K562 (cell line): ENCODE measurements at regions not wholly inside any gene's neighbourhood (a gene's known extent, or its start where the extent isn't known, plus 50 kb on each side); places are given as distances from the start of the nearest gene placed in this dataset.

Source experiments
- ATAC-seq: fragments of 200-7000 bp; cut with Tn5 transposase; 3 replicates; pipeline ENCODE4 v1.9.1; 2020; ENCODE audit warnings: moderate library complexity
- BruUV-seq: library from RNA; stranded (reverse); fragments of 400-500 nt; replicated peaks from 2 replicates; lab custom pipeline; 2021; lab: Mats Ljungman, UMichigan
- CTCF ChIA-PET: fragments of 300-600 bp; formaldehyde crosslinking; extraction: SDS; loops from one replicate; lab custom pipeline; 2021; ENCODE audit warnings: low intra/inter-chr PET ratio; lab: Yijun Ruan, JAX
- POLR2A ChIA-PET: fragments of 300-600, 350-650 bp; sonication (Branson Sonifier 250); formaldehyde crosslinking; extraction: SDS; loops from one replicate; lab custom pipeline; 2021; ENCODE audit warnings: antibody characterized with exemption, inconsistent platforms; lab: Yijun Ruan, JAX
- DNase-seq, 4 experiments: peaks; one replicate each; pipeline versions ENCODE4 v3.0.0 to v3.0.0-alpha.2; 2011 to 2018; ENCODE audit warnings: low spot score in 3 of 4, mixed read lengths in 3 of 4; ENCODE audit errors: extremely low read depth in 1 of 4
- FAIRE-seq: peaks from 2 replicates; lab custom pipeline; 2011; peaks lifted over from hg19 to GRCh38; lab: Jason Lieb, UNC
- H2AFZ ChIP-seq: 2 replicates; pipeline ENCODE4 v1.6.0; 2011; ENCODE audit warnings: low read depth, low read length, control low read depth, inconsistent platforms
- H3K27ac ChIP-seq: fragments of 200-600 bp; 3 replicates; pipeline ENCODE4 v1.8.0; 2011; ENCODE audit warnings: low read depth, mild to moderate bottlenecking, control low read depth, inconsistent platforms, low read length, moderate library complexity, mixed read lengths; ENCODE audit errors: extremely low read depth
- H3K27me3 ChIP-seq, 2 experiments: fragments of 300-600 bp in 1 of 2; 2 replicates in 1 of 2; 3 replicates in 1 of 2; pipeline versions ENCODE4 v1.6.0 to v1.8.0; 2011; ENCODE audit warnings: inconsistent platforms in 2 of 2, low read length in 2 of 2, mild to moderate bottlenecking in 1 of 2, mixed read lengths in 1 of 2, moderate library complexity in 1 of 2; ENCODE audit not compliant: control insufficient read depth in 2 of 2, insufficient read depth in 2 of 2
- H3K36me3 ChIP-seq: fragments of 300-600 bp; 3 replicates; pipeline ENCODE4 v1.8.0; 2011; ENCODE audit warnings: mild to moderate bottlenecking, low read length, inconsistent platforms; ENCODE audit not compliant: control insufficient read depth, insufficient read depth
- H3K4me1 ChIP-seq, 2 experiments: fragments of 200-600 bp in 1 of 2; replicated peaks in 1 of 2; 2 replicates in 1 of 2; 3 replicates in 1 of 2; pipeline versions ENCODE4 v1.5.1 to v1.8.0; 2011; ENCODE audit warnings: inconsistent platforms in 2 of 2, low read length in 2 of 2, mild to moderate bottlenecking in 1 of 2, mixed read lengths in 1 of 2, moderate library complexity in 1 of 2; ENCODE audit not compliant: control insufficient read depth in 2 of 2, insufficient read depth in 2 of 2
- H3K4me2 ChIP-seq: 2 replicates; pipeline ENCODE4 v1.6.1; 2011; ENCODE audit warnings: low read length, control low read depth, inconsistent platforms, mixed read lengths; ENCODE audit not compliant: insufficient read depth
- H3K4me3 ChIP-seq: fragments of 200-600 bp; sonication (generic), shearing (Covaris generic); 2 replicates; pipeline ENCODE4 v1.5.1; 2016; ENCODE audit warnings: control low read depth, inconsistent platforms
- H3K79me2 ChIP-seq: fragments of 200-600 bp; 3 replicates; pipeline ENCODE4 v1.8.0; 2011; ENCODE audit warnings: low read length, inconsistent platforms; ENCODE audit not compliant: control insufficient read depth, insufficient read depth
- H3K9ac ChIP-seq, 2 experiments: 2 replicates each; pipeline versions ENCODE4 v1.6.0 to v1.6.1; 2011; ENCODE audit warnings: low read depth in 2 of 2, low read length in 2 of 2, control low read depth in 1 of 2, inconsistent platforms in 1 of 2, mild to moderate bottlenecking in 1 of 2, mixed read lengths in 1 of 2; ENCODE audit not compliant: insufficient read depth in 1 of 2
- H3K9me1 ChIP-seq: one replicate; pipeline ENCODE4 v1.6.0; 2011; ENCODE audit warnings: inconsistent platforms, mild to moderate bottlenecking, low read length, moderate library complexity; ENCODE audit not compliant: control insufficient read depth, insufficient read depth
- H3K9me3 ChIP-seq: replicated peaks from 2 replicates; pipeline ENCODE4 v1.5.1; 2011; ENCODE audit warnings: low read depth, low read length, inconsistent platforms; ENCODE audit not compliant: control insufficient read depth, insufficient read depth
- H4K20me1 ChIP-seq: replicated peaks from 2 replicates; pipeline ENCODE4 v1.6.1; 2011; ENCODE audit warnings: low read length, inconsistent platforms, mixed read lengths; ENCODE audit not compliant: control insufficient read depth, insufficient read depth
- CREB3 ChIP-seq: fragments of 450-650 bp; conservative IDR thresholded peaks from 2 replicates; pipeline ENCODE4 v1.6.1; 2016; ENCODE audit warnings: missing genetic modification characterization, low read depth, mild to moderate bottlenecking, missing compliant biosample characterization, moderate library complexity
- CXXC5 ChIP-seq: fragments of 250-450 bp; sonication (Bioruptor Pico); IDR thresholded peaks from 2 replicates; pipeline ENCODE4 v1.8.0; 2022; ENCODE audit warnings: inconsistent platforms, mild to moderate bottlenecking, moderate library complexity
- E2F4 ChIP-seq: sonication (generic); formaldehyde crosslinking; IDR thresholded peaks from 2 replicates; pipeline ENCODE4 v1.8.0; 2022; ENCODE audit warnings: mild to moderate bottlenecking, low read depth, missing genetic modification reagents
- HLTF ChIP-seq: fragments of 450-650 bp; IDR thresholded peaks from 2 replicates; pipeline ENCODE4 v1.6.1; 2016
- LARP7 ChIP-seq: fragments of 450-650 bp; IDR thresholded peaks from 2 replicates; pipeline ENCODE4 v1.6.1; 2016
- LCOR ChIP-seq: sonication (generic); formaldehyde crosslinking; IDR thresholded peaks from 2 replicates; pipeline ENCODE4 v1.8.0; 2022; ENCODE audit warnings: mild to moderate bottlenecking, missing genetic modification reagents
- MEF2D ChIP-seq: conservative IDR thresholded peaks from 2 replicates; pipeline ENCODE4 v1.6.1; 2016; ENCODE audit warnings: low read depth, missing genetic modification characterization, missing compliant biosample characterization
- MNT ChIP-seq, 2 experiments: fragments of 450-650 bp; conservative IDR thresholded peaks; 2 replicates each; pipeline ENCODE4 v1.6.1; 2017; ENCODE audit warnings: mild to moderate bottlenecking in 2 of 2, moderate library complexity in 2 of 2
- NCOR1 ChIP-seq: fragments of 450-650 bp; IDR thresholded peaks from 2 replicates; pipeline ENCODE4 v1.6.1; 2016; ENCODE audit warnings: mild to moderate bottlenecking, moderate library complexity
- STAT5B ChIP-seq: fragments of 250-450 bp; sonication (Bioruptor Pico); IDR thresholded peaks from 2 replicates; pipeline ENCODE4 v1.8.0; 2021; ENCODE audit warnings: mild to moderate bottlenecking, inconsistent platforms
- TAF1 ChIP-seq: IDR thresholded peaks from 2 replicates; pipeline ENCODE4 v1.6.1; 2011; ENCODE audit warnings: mild to moderate bottlenecking, low read length, moderate library complexity; ENCODE audit not compliant: insufficient read depth, control insufficient read depth, severe bottlenecking; ENCODE audit errors: extremely low read depth
- THAP7 ChIP-seq: fragments of 250-450 bp; sonication (Bioruptor Pico); IDR thresholded peaks from 2 replicates; pipeline ENCODE4 v1.5.0; 2021
- THRA ChIP-seq: fragments of 450-650 bp; IDR thresholded peaks from 2 replicates; pipeline ENCODE4 v1.6.1; 2017; ENCODE audit warnings: mild to moderate bottlenecking, moderate library complexity
- ZBTB17 ChIP-seq: fragments of 450-650 bp; formaldehyde crosslinking; IDR thresholded peaks from 2 replicates; pipeline ENCODE4 v1.4.0; 2020; ENCODE audit warnings: mild to moderate bottlenecking
- ZFPM2 ChIP-seq: fragments of 250-450 bp; sonication (Bioruptor Pico); IDR thresholded peaks from 2 replicates; pipeline ENCODE4 v1.5.1; 2022; ENCODE audit warnings: mild to moderate bottlenecking
- ZNF133 ChIP-seq: fragments of 250-450 bp; sonication (Bioruptor Pico); IDR thresholded peaks from 2 replicates; pipeline ENCODE4 v1.4.0; 2020; ENCODE audit warnings: mild to moderate bottlenecking
- ZNF589 ChIP-seq: fragments of 200-800 bp; sonication (Bioruptor generic); IDR thresholded peaks from 2 replicates; pipeline ENCODE4 v1.6.1; 2016; ENCODE audit warnings: low read depth, missing genetic modification characterization, missing compliant biosample characterization
- WGBS: fragments of 100-300 bp; shearing (Covaris generic); methylation state at CpG from one replicate; pipeline ENCODE4 v1.1.6; 2016; ENCODE audit warnings: low coverage, mixed read lengths; ENCODE audit not compliant: insufficient coverage; ENCODE audit errors: missing lambda C conversion rate; 5-methylcytosine and 5-hydroxymethylcytosine counted together
- in situ Hi-C: fragments of 300-500 bp; cut with MboI; formaldehyde crosslinking; loops from 4 replicates; pipeline ENCODE4 v1.15.0; 2018; ENCODE audit warnings: inconsistent platforms, mixed read lengths
- intact Hi-C: fragments of 100-400 bp; cut with micrococcal nuclease; formaldehyde crosslinking; loops from 2 replicates; pipeline ENCODE4 v1.14.2; 2022

GRCh38 chr22:47298017-47298785, 535.8 kb downstream of the TBC1D22A start:
- Histone ChIP-seq H4K20me1 (no peaks in the 10 kb centered on the region), H3K4me3 (no peak overlapping the region), H3K27me3 (peaks cover 4 to 53% of the 10 kb centered on the region in 2 experiments), H3K9me1 (no peaks in the 10 kb centered on the region), H3K9ac (no peak overlapping the region), H3K4me2 (no peak overlapping the region), H3K79me2 (no peaks in the 10 kb centered on the region), H3K27ac (no peak overlapping the region), H3K36me3 (no peaks in the 10 kb centered on the region), H3K4me1 (no peaks in the 10 kb centered on the region), H3K9me3 (no peaks in the 10 kb centered on the region)
- in situ Hi-C loops: no loop called here
- 2% methylated on average over 9 of the region's 10 CpGs for WGBS
- ATAC-seq (no peak), DNase-seq (no peak), FAIRE-seq (no peak)
- CTCF ChIA-PET: no interaction called here
- no TSS peak for BruUV-seq
- POLR2A ChIA-PET: no interaction called here
- TF ChIP-seq LARP7 (no peak), HLTF (no peak), MEF2D (tag) (no peak), ZBTB17 (CRISPR knock-in tag) (no peak), THRA (no peak), THAP7 (CRISPR knock-in tag) (no peak), CREB3 (tag) (no peak), ZNF133 (CRISPR knock-in tag) (no peak), MNT (conservative IDR thresholded peaks at IDR 0.05) (no peak), CXXC5 (CRISPR knock-in tag) (no peak), LCOR (CRISPR knock-in tag) (no peak), ZFPM2 (CRISPR knock-in tag) (no peak), E2F4 (CRISPR knock-in tag) (no peak), STAT5B (no peak), ZNF589 (CRISPR knock-in tag) (no peak), NCOR1 (no peak), TAF1 (no peak)
- TF ChIP-seq, all 486 proteins: peak for 0
- H2AFZ ChIP-seq: no peak overlapping the region
- intact Hi-C loops: no loop called here
